ENCODE measurements at regions not wholly inside any gene's neighbourhood (a gene's known extent, or its start where the extent isn't known, plus 50 kb on each side); places are given as distances from the start of the nearest gene placed in this dataset.

GRCh38 chr7:110095372-110096052, 995.4 kb upstream of the LRRN3 start:
- Histone ChIP-seq H3K27ac (no peak overlapping the region), H3K36me3 (no peaks in the 10 kb centered on the region), H3K9me3 (peaks cover 0 to 19% (median 0%) of the 10 kb centered on the region in 4 donors), H3K4me3 (no peak overlapping the region), H3K27me3 (no peaks in the 10 kb centered on the region), H3K4me1 (no peaks in the 10 kb centered on the region)
- 50 to 68% methylated on average over 1 of the region's 1 CpG for WGBS, 2 donors
- TF ChIP-seq EP300 (IDR thresholded peaks at IDR 0.05) (no peak), POLR2A (IDR thresholded peaks at IDR 0.05) (no peak), CTCF (IDR thresholded peaks at IDR 0.05) (no peak)
- DNase-seq (ENCODE audit: low spot score in 2 of 2): no peak

DNA sequence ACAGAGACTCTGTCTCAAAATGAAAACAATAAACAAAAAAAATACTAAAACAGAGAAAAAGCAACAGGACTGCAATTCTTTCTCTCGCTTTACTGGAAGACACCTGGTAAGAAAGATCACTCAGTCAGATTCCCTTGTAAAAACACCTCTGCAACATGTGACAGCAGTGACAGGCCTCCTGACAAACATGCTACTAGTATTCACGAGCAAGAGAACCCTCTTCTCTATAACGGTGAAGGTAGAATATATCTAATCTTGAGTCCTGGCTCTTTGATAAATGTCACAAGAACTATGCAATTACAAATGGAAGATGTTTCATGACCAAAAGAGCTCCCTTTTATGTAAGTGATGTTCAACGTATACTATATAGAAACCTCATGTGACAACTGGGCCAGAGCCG, 986.7 kb upstream of the LRRN3 start:
- peaks cover 0 to 7% (median 0%) of the 10 kb centered on the region in 4 donors for H3K9me3 ChIP-seq
- 80 to 94% methylated on average over 5 of the region's 5 CpGs for WGBS, 2 donors
- H3K36me3 ChIP-seq: no peaks in the 10 kb centered on the region

DNA sequence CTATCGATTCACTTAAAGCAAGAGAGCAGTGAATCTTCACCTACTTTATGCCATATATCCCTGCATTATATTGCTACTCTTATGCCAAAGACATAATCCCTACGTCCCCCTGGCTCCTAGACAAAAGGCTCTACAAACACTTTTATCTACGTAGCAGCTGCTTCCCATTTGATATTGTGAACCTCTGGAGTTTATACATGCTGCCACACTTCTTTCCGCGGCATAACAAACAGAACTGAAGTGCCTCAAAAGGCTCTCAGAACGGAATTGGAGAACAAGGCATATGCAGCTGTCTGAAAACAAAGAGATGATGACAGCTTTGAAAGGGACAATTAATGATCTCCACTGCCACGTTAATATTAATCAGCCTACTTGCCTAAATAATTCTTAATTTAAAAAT, 985.6 kb upstream of the LRRN3 start:
- Histone ChIP-seq H3K4me3 (no peak overlapping the region), H3K27ac (no peak overlapping the region), H3K27me3 (no peaks in the 10 kb centered on the region), H3K4me1 (no peaks in the 10 kb centered on the region), H3K9me3 (no peaks in the 10 kb centered on the region), H3K36me3 (no peaks in the 10 kb centered on the region)
- TF ChIP-seq EP300 (IDR thresholded peaks at IDR 0.05) (no peak), CTCF (IDR thresholded peaks at IDR 0.05) (no peak), POLR2A (IDR thresholded peaks at IDR 0.05) (no peak)
- WGBS, 2 donors: 55 to 70% methylated on average over 7 of the region's 7 CpGs
- DNase-seq (ENCODE audit: low spot score in 2 of 2): no peak

More for the DNA sequence above, 986.7 kb upstream of the LRRN3 start:
- H3K27me3 ChIP-seq: no peaks in the 10 kb centered on the region
- no peaks in the 10 kb centered on the region for H3K4me1 ChIP-seq
- H3K4me3 ChIP-seq: no peak overlapping the region
- TF ChIP-seq POLR2A (IDR thresholded peaks at IDR 0.05) (no peak), EP300 (IDR thresholded peaks at IDR 0.05) (no peak), CTCF (IDR thresholded peaks at IDR 0.05) (no peak)
- H3K27ac ChIP-seq: no peak overlapping the region
- no peak for DNase-seq (ENCODE audit: low spot score in 2 of 2)

- TF ChIP-seq CTCF (IDR thresholded peaks at IDR 0.05) (no peak), POLR2A (IDR thresholded peaks at IDR 0.05) (no peak), EP300 (IDR thresholded peaks at IDR 0.05) (no peak)
Measured at GRCh38 chr7:110105840-110106239, 985.1 kb upstream of the LRRN3 start.

GRCh38 chr7:110119883-110120581, 970.9 kb upstream of the LRRN3 start:
- Histone ChIP-seq H3K9me3 (peaks cover 0 to 17% (median 0%) of the 10 kb centered on the region in 4 donors), H3K27me3 (no peaks in the 10 kb centered on the region), H3K4me1 (no peaks in the 10 kb centered on the region), H3K36me3 (no peaks in the 10 kb centered on the region), H3K27ac (no peak overlapping the region), H3K4me3 (no peak overlapping the region)
- TF ChIP-seq EP300 (IDR thresholded peaks at IDR 0.05): no peak
- TF ChIP-seq POLR2A (IDR thresholded peaks at IDR 0.05): no peak
- TF ChIP-seq CTCF (IDR thresholded peaks at IDR 0.05): no peak
- WGBS, 2 donors: 74 to 87% methylated on average over 4 of the region's 7 CpGs
- DNase-seq (ENCODE audit: low spot score in 2 of 2): no peak

More at GRCh38 chr7:110105840-110106239, 985.1 kb upstream of the LRRN3 start:
- Histone ChIP-seq H3K27ac (no peak overlapping the region), H3K27me3 (no peaks in the 10 kb centered on the region), H3K4me1 (no peaks in the 10 kb centered on the region), H3K9me3 (no peaks in the 10 kb centered on the region), H3K36me3 (no peaks in the 10 kb centered on the region), H3K4me3 (no peak overlapping the region)
- no peak for DNase-seq (ENCODE audit: low spot score in 2 of 2)
